ENCODE measurements at regions not wholly inside any gene's neighbourhood (a gene's known extent, or its start where the extent isn't known, plus 50 kb on each side); places are given as distances from the start of the nearest gene placed in this dataset.

- no peak for TF ChIP-seq POLR2A (IDR thresholded peaks at IDR 0.05)
- TF ChIP-seq CTCF (IDR thresholded peaks at IDR 0.05), result no peak
Observed at GRCh38 chr1:101394041-101394440, 157.2 kb downstream of the S1PR1 start.

Measured in lower leg skin (tissue), 3 donors.